Ishikawa (cell line): ENCODE measurements at regions not wholly inside any gene's neighbourhood (a gene's known extent, or its start where the extent isn't known, plus 50 kb on each side); places are given as distances from the start of the nearest gene placed in this dataset.

Experiments
- CEBPB ChIP-seq: IDR thresholded peaks from 2 replicates; pipeline ENCODE4 v1.6.1; 2012
- CREB1 ChIP-seq: IDR thresholded peaks from 2 replicates; pipeline ENCODE4 v1.6.1; 2012; ENCODE audit warnings: low read depth
- EGR1 ChIP-seq: IDR thresholded peaks from 2 replicates; pipeline ENCODE4 v1.6.1; 2012
- EP300 ChIP-seq: IDR thresholded peaks from 2 replicates; pipeline ENCODE4 v1.6.1; 2012; ENCODE audit warnings: borderline replicate concordance
- FOXM1 ChIP-seq: IDR thresholded peaks from 2 replicates; pipeline ENCODE4 v1.6.1; 2012; ENCODE audit warnings: low read depth, borderline replicate concordance
- MAX ChIP-seq: IDR thresholded peaks from 2 replicates; pipeline ENCODE4 v1.6.1; 2012
- NFIC ChIP-seq: IDR thresholded peaks from 2 replicates; pipeline ENCODE4 v1.6.1; 2012
- RAD21 ChIP-seq: IDR thresholded peaks from 2 replicates; pipeline ENCODE4 v1.6.1; 2012; ENCODE audit warnings: low read depth
- REST ChIP-seq: IDR thresholded peaks from 2 replicates; pipeline ENCODE4 v1.6.1; 2012; ENCODE audit warnings: low read depth, mild to moderate bottlenecking
- TAF1 ChIP-seq: IDR thresholded peaks from 2 replicates; pipeline ENCODE4 v1.6.1; 2012; ENCODE audit warnings: low read depth, mild to moderate bottlenecking
- TCF12 ChIP-seq: IDR thresholded peaks from 2 replicates; pipeline ENCODE4 v1.6.1; 2012; ENCODE audit warnings: low read depth
- TEAD4 ChIP-seq: IDR thresholded peaks from 2 replicates; pipeline ENCODE4 v1.6.1; 2012
- USF1 ChIP-seq: IDR thresholded peaks from 2 replicates; pipeline ENCODE4 v1.6.1; 2012
- YY1 ChIP-seq: IDR thresholded peaks from 2 replicates; pipeline ENCODE4 v1.6.1; 2012; ENCODE audit warnings: low read depth
- ZBTB7A ChIP-seq: IDR thresholded peaks from 2 replicates; pipeline ENCODE4 v1.6.1; 2012; ENCODE audit warnings: low read depth

- TF ChIP-seq NFIC (no peak), YY1 (no peak), RAD21 (no peak), CEBPB (no peak), TCF12 (no peak), EP300 (no peak), CREB1 (no peak), REST (no peak), MAX (no peak), EGR1 (no peak), FOXM1 (no peak), ZBTB7A (no peak), USF1 (no peak), TEAD4 (no peak), TAF1 (no peak)
These were observed 195.5 kb upstream of the SNX19 start for GRCh38 chr11:131111775-131112174.

- TF ChIP-seq ZBTB7A = no peak
- TF ChIP-seq USF1 = no peak
- TF ChIP-seq TAF1 = no peak
- TF ChIP-seq RAD21 = no peak
- TF ChIP-seq NFIC = no peak
- TF ChIP-seq TEAD4 = no peak
These were observed 202.0 kb upstream of the SNX19 start for GRCh38 chr11:131118247-131118646.

GRCh38 chr11:131121426-131122333 lies 205.4 kb upstream of the SNX19 start:
- peak; percentile 60 for TF ChIP-seq REST
- no peak for TF ChIP-seq FOXM1

- TF ChIP-seq TCF12 (no peak), TEAD4 (no peak), CEBPB (no peak), NFIC (no peak), YY1 (no peak), CREB1 (no peak), MAX (no peak), EP300 (no peak), ZBTB7A (no peak), FOXM1 (no peak)
These were observed 206.2 kb upstream of the SNX19 start for GRCh38 chr11:131122448-131122847.

- TF ChIP-seq FOXM1 (no peak), YY1 (no peak), REST (no peak), EGR1 (no peak), ZBTB7A (no peak), USF1 (no peak), TEAD4 (no peak), CEBPB (no peak), RAD21 (no peak), EP300 (no peak), TCF12 (no peak), MAX (no peak), TAF1 (no peak), CREB1 (no peak), NFIC (no peak)
These were observed 213.2 kb upstream of the SNX19 start for GRCh38 chr11:131129474-131129873.
